GM12878 (cell line): ENCODE measurements at regions not wholly inside any gene's neighbourhood (a gene's known extent, or its start where the extent isn't known, plus 50 kb on each side); places are given as distances from the start of the nearest gene placed in this dataset.

Experiments
- ATAC-seq: fragments of 200-7000 bp; cut with Tn5 transposase; 3 replicates; pipeline ENCODE4 v1.9.1; 2020; ENCODE audit warnings: mild to moderate bottlenecking, moderate library complexity
- BruUV-seq: library from RNA; stranded (reverse); fragments of 400-500 nt; replicated peaks from 2 replicates; lab custom pipeline; 2021; lab: Mats Ljungman, UMichigan
- CTCF ChIA-PET: fragments of 300-600 bp; sonication (Branson Sonifier 250); formaldehyde crosslinking; extraction: SDS; loops from one replicate; lab custom pipeline; 2021; ENCODE audit warnings: inconsistent platforms; lab: Yijun Ruan, JAX
- POLR2A ChIA-PET: fragments of 350-600 bp; formaldehyde crosslinking; extraction: SDS; loops from one replicate; lab custom pipeline; 2021; ENCODE audit warnings: inconsistent platforms; lab: Charles Lee
- RAD21 ChIA-PET: fragments of 300-600 bp; sonication (Branson Sonifier 250); formaldehyde crosslinking; loops from one replicate; lab custom pipeline; 2023; ENCODE audit warnings: antibody characterized with exemption; ENCODE audit not compliant: unreplicated experiment; lab: Charles Lee
- SMC1A ChIA-PET: fragments of 300-600 bp; sonication (Branson Sonifier 250); formaldehyde crosslinking; loops from one replicate; lab custom pipeline; 2023; ENCODE audit not compliant: unreplicated experiment, uncharacterized antibody; lab: Charles Lee
- DNase-seq: peaks from one replicate; pipeline ENCODE4 v3.0.0-alpha.2; 2011; ENCODE audit warnings: low read depth, low spot score
- FAIRE-seq: peaks from 3 replicates; lab custom pipeline; 2011; peaks lifted over from hg19 to GRCh38; lab: Jason Lieb, UNC
- H2AFZ ChIP-seq: 2 replicates; pipeline ENCODE4 v1.6.0; 2011; ENCODE audit warnings: low read depth, low read length, control low read depth; ENCODE audit not compliant: control insufficient read depth
- H3K27ac ChIP-seq: 2 replicates; pipeline ENCODE4 v1.5.1; 2011; ENCODE audit warnings: control low read depth; ENCODE audit not compliant: control insufficient read depth, insufficient read depth
- H3K27me3 ChIP-seq, 2 experiments: replicated peaks in 1 of 2; 2 replicates each; pipeline versions ENCODE4 v1.6.0 to v1.6.1; 2011; ENCODE audit warnings: low read length in 1 of 2; ENCODE audit not compliant: control insufficient read depth in 2 of 2, insufficient read depth in 2 of 2
- H3K36me3 ChIP-seq, 2 experiments: 2 replicates each; pipeline ENCODE4 v1.5.1; 2011; ENCODE audit warnings: low read length in 1 of 2; ENCODE audit not compliant: control insufficient read depth in 2 of 2, insufficient read depth in 2 of 2
- H3K4me1 ChIP-seq: 2 replicates; pipeline ENCODE4 v1.6.1; 2011; ENCODE audit warnings: mild to moderate bottlenecking, low read length, moderate library complexity, mixed read lengths; ENCODE audit not compliant: control insufficient read depth, insufficient read depth
- H3K4me2 ChIP-seq: 2 replicates; pipeline ENCODE4 v1.6.0; 2011; ENCODE audit warnings: control low read depth; ENCODE audit not compliant: control insufficient read depth, insufficient read depth
- H3K4me3 ChIP-seq: fragments of 200-600 bp; sonication (generic); 2 replicates; pipeline ENCODE4 v1.5.1; 2016
- H3K79me2 ChIP-seq: 2 replicates; pipeline ENCODE4 v1.6.0; 2011; ENCODE audit warnings: low read length; ENCODE audit not compliant: control insufficient read depth, insufficient read depth
- H3K9ac ChIP-seq: 2 replicates; pipeline ENCODE4 v1.8.0; 2011; ENCODE audit warnings: low read length, control low read depth, mixed read lengths; ENCODE audit not compliant: control insufficient read depth, insufficient read depth
- H3K9me3 ChIP-seq: replicated peaks from 3 replicates; pipeline ENCODE4 v1.5.1; 2011; ENCODE audit warnings: mild to moderate bottlenecking, low read length; ENCODE audit not compliant: control insufficient read depth, insufficient read depth
- H4K20me1 ChIP-seq: 2 replicates; pipeline ENCODE4 v1.6.0; 2011; ENCODE audit not compliant: control insufficient read depth, insufficient read depth
- CBX3 ChIP-seq: fragments of 200-600 bp; sonication (generic); IDR thresholded peaks from 2 replicates; pipeline ENCODE4 v1.6.1; 2016; ENCODE audit warnings: low read depth, borderline replicate concordance
- CHD4 ChIP-seq: fragments of 200-600 bp; sonication (generic); IDR thresholded peaks from 2 replicates; pipeline ENCODE4 v1.6.1; 2016; ENCODE audit warnings: mild to moderate bottlenecking
- ELK1 ChIP-seq: IDR thresholded peaks from 2 replicates; pipeline ENCODE4 v1.6.1; 2012; ENCODE audit warnings: low read depth, low read length, improper control_type of control experiment
- EZH2 ChIP-seq: IDR thresholded peaks from 2 replicates; pipeline ENCODE4 v1.6.1; 2012; ENCODE audit warnings: low read depth, mild to moderate bottlenecking, control low read depth, inconsistent platforms, low read length, borderline replicate concordance; ENCODE audit not compliant: control insufficient read depth
- NRF1 ChIP-seq: conservative IDR thresholded peaks from 2 replicates; pipeline ENCODE4 v1.6.1; 2011; ENCODE audit warnings: mild to moderate bottlenecking, low read depth, low read length, improper control_type of control experiment
- PRDM15 ChIP-seq: fragments of 450-650 bp; formaldehyde crosslinking; IDR thresholded peaks from 2 replicates; pipeline ENCODE4 v1.4.0; 2020; ENCODE audit warnings: mild to moderate bottlenecking, moderate library complexity
- RAD21 ChIP-seq: IDR thresholded peaks from 2 replicates; pipeline ENCODE4 v1.6.1; 2011; ENCODE audit warnings: mild to moderate bottlenecking, low read depth, low read length, moderate library complexity; ENCODE audit not compliant: insufficient read depth
- SMAD1 ChIP-seq: fragments of 450-650 bp; IDR thresholded peaks from 2 replicates; pipeline ENCODE4 v1.6.1; 2018; ENCODE audit warnings: mild to moderate bottlenecking, low read depth; ENCODE audit not compliant: partially characterized antibody
- TCF3 ChIP-seq: IDR thresholded peaks from 2 replicates; pipeline ENCODE4 v1.6.1; 2012; ENCODE audit warnings: low read depth, mild to moderate bottlenecking, low read length, borderline replicate concordance; ENCODE audit not compliant: insufficient read depth
- TCF7 ChIP-seq: IDR thresholded peaks from 2 replicates; pipeline ENCODE4 v1.6.1; 2014; ENCODE audit warnings: antibody characterized with exemption, borderline replicate concordance
- ZBTB11 ChIP-seq: fragments of 450-650 bp; formaldehyde crosslinking; IDR thresholded peaks from 2 replicates; pipeline ENCODE4 v1.5.0; 2022; ENCODE audit warnings: mild to moderate bottlenecking, missing genetic modification characterization
- ZBTB4 ChIP-seq: fragments of 450-650 bp; formaldehyde crosslinking; IDR thresholded peaks from 2 replicates; pipeline ENCODE4 v1.4.0; 2022; ENCODE audit warnings: mild to moderate bottlenecking, moderate library complexity
- WGBS: methylation state at CpG from one replicate; pipeline ENCODE4 v1.1.6; 2016; ENCODE audit warnings: low lambda C conversion rate; ENCODE audit not compliant: insufficient replicate concordance, insufficient coverage; ENCODE audit errors: missing lambda C conversion rate; 5-methylcytosine and 5-hydroxymethylcytosine counted together
- in situ Hi-C: fragments of 300-500 bp; cut with MboI; formaldehyde crosslinking; loops from 9 replicates; pipeline ENCODE4 v1.14.3; 2018; ENCODE audit warnings: mixed read lengths
- intact Hi-C: fragments of 100-400 bp; cut with micrococcal nuclease; formaldehyde crosslinking; loops from one replicate; pipeline ENCODE4 v1.14.2; 2022; ENCODE audit not compliant: unreplicated experiment

GRCh38 chr9:79001012-79001411 lies 570.8 kb upstream of the TLE4 start (continued):
- no peak for TF ChIP-seq TCF3

GRCh38 chr9:79003514-79003913 lies 568.3 kb upstream of the TLE4 start:
- Histone ChIP-seq H4K20me1 (no peaks in the 10 kb centered on the region), H2AFZ (no peak overlapping the region), H3K9ac (no peak overlapping the region), H3K4me3 (no peak overlapping the region), H3K4me2 (no peak overlapping the region), H3K36me3 (no peaks in the 10 kb centered on the region), H3K4me1 (peaks cover 9% of the 10 kb centered on the region), H3K27me3 (no peaks in the 10 kb centered on the region), H3K27ac (no peak overlapping the region), H3K9me3 (no peaks in the 10 kb centered on the region), H3K79me2 (no peaks in the 10 kb centered on the region)
- no peak for FAIRE-seq
- no peak for DNase-seq
- ChIA-PET RAD21 (no interaction called here), CTCF (no interaction called here), POLR2A (no interaction called here), SMC1A (no interaction called here)
- in situ Hi-C loops (no loop called here), intact Hi-C loops (no loop called here)
- no peak for ATAC-seq
- WGBS: 91% methylated on average over 2 of the region's 2 CpGs
- BruUV-seq: no TSS peak
- TF ChIP-seq NRF1 (no peak), ZBTB11 (CRISPR knock-in tag) (no peak), TCF7 (no peak), CHD4 (no peak), ELK1 (no peak), PRDM15 (CRISPR knock-in tag) (no peak), SMAD1 (no peak), ZBTB4 (CRISPR knock-in tag) (no peak), EZH2 (no peak), RAD21 (no peak), CBX3 (no peak)
